HL-60 (cell line): ENCODE measurements at regions not wholly inside any gene's neighbourhood (a gene's known extent, or its start where the extent isn't known, plus 50 kb on each side); places are given as distances from the start of the nearest gene placed in this dataset.

Source experiments
- CTCF ChIP-seq: IDR thresholded peaks from one replicate; pipeline ENCODE4 v1.5.1; 2011; ENCODE audit warnings: low read length, control low read depth, inconsistent platforms; ENCODE audit not compliant: insufficient read depth
- GABPA ChIP-seq: IDR thresholded peaks from 2 replicates; pipeline ENCODE4 v1.6.1; 2012; ENCODE audit warnings: low read depth
- POLR2AphosphoS5 ChIP-seq: IDR thresholded peaks from 2 replicates; pipeline ENCODE4 v1.6.1; 2012; ENCODE audit warnings: low read depth
- REST ChIP-seq: IDR thresholded peaks from 2 replicates; pipeline ENCODE4 v1.6.1; 2012; ENCODE audit warnings: low read depth; ENCODE audit not compliant: insufficient replicate concordance

DNA sequence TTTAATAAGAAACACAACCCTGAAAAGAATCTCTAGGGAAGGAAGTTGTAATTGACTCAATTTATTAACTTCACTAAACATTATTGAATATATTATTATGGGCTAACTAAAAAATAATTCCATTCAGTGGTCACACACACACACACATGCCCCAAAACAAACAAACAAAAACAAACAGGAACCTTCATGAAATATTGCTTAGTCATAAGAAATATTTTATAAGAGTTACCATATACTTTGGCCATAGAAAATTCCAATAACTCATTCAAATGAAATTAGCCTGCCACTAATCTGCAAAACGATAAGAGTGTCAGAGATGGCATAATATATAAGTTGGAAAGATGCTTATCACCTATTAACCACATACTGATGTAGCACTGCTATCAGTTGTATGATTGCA, 268.4 kb upstream of the AMIGO2 start:
- TF ChIP-seq CTCF (no peak), POLR2AphosphoS5 (no peak), REST (no peak), GABPA (no peak)
